GM13976 (cell line): ENCODE measurements at regions not wholly inside any gene's neighbourhood (a gene's known extent, or its start where the extent isn't known, plus 50 kb on each side); places are given as distances from the start of the nearest gene placed in this dataset.

Source experiments
- DNase-seq: peaks from one replicate; pipeline ENCODE4 v3.0.0; 2012; ENCODE audit warnings: low spot score
- CTCF ChIP-seq: IDR thresholded peaks from 2 replicates; pipeline ENCODE4 v1.5.1; 2012; ENCODE audit warnings: borderline replicate concordance, mild to moderate bottlenecking; ENCODE audit not compliant: insufficient read depth; ENCODE audit errors: extremely low read depth, missing control alignments, control extremely low read depth
- in situ Hi-C: fragments of 300-500 bp; cut with MboI; formaldehyde crosslinking; loops from one replicate; pipeline ENCODE4 v1.12.0; 2022; ENCODE audit warnings: low sequenced_read_pairs, mixed read lengths, inconsistent platforms; ENCODE audit not compliant: unreplicated experiment

DNA sequence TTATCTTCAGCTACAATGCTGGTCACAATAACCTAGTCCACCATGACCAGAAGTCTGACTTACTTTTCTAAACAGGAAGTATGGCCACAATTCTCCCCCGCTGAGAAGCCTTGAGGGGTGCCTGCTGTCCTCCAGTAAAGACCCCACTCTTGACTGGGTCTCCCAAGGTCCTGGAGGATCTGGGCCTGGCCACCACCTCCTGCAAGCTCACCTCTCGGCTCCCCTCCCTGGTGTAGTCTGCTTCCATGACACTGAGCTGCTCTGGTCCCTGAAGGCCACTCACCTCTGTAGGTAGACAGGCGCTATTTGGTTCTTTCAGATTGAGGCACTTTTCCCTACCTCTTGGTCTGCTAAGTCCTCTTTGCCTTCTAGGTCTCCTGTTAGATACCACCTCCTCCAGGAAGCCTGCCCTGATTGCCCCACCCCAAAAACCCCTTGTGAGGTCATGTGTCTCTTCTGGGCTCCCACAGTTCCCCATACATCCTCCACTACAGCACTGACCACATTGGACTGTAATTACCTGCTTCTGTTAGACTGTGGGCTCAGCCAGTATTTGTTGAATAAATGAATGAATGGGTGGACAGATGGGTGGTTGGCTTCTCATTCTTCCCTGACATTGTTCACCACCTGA is 62.6 kb upstream of the IER5L start:
- in situ Hi-C loops = no loop called here
- DNase-seq = no peak
- no peak for TF ChIP-seq CTCF

DNA sequence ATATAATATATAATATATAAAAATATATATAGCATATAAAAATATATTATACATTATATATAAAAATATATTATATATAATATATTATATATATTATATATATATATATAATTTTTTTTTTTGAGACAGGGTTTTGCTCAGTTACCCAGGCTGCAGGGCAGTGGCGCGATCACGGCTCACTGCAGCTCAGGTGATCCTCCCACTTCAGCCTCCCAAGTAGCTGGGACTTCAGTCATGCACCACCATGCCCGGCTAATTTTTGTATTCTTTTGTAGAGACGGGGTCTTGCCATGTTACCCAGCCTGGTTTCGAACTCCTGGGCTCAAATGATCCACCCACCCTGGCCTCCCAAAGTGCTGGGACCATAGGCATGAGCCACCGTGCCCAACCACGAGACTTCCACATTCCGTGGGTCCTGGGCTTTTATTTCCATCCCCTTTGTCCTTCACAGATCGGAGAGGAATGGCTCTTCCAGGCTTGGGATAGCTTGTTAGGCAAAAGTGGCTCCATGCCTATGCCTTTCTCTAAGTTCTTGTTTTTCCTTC is 62.0 kb upstream of the IER5L start:
- no peak for DNase-seq
- in situ Hi-C loops = no loop called here
- no peak for TF ChIP-seq CTCF

- no peak for DNase-seq
- in situ Hi-C loops = no loop called here
- TF ChIP-seq CTCF = no peak
Observed at GRCh38 chr9:129237803-129238202, 59.7 kb upstream of the IER5L start.

GRCh38 chr9:129237164-129237611 is 59.1 kb upstream of the IER5L start:
- no peak for DNase-seq
- in situ Hi-C loops = no loop called here
- TF ChIP-seq CTCF = no peak

GRCh38 chr9:129236441-129237145 is 58.5 kb upstream of the IER5L start:
- TF ChIP-seq CTCF = no peak
- no peak for DNase-seq
- in situ Hi-C loops = no loop called here

GRCh38 chr9:129235931-129236331 is 57.9 kb upstream of the IER5L start:
- in situ Hi-C loops = no loop called here
- DNase-seq = no peak
- TF ChIP-seq CTCF = no peak
